HEK293 (cell line): ENCODE measurements at regions not wholly inside any gene's neighbourhood (a gene's known extent, or its start where the extent isn't known, plus 50 kb on each side); places are given as distances from the start of the nearest gene placed in this dataset.

Source experiments
- CTCF ChIA-PET: fragments of 350-600 bp; formaldehyde crosslinking; extraction: SDS; loops from one replicate; lab custom pipeline; 2021; ENCODE audit warnings: antibody characterized with exemption; lab: Yijun Ruan, JAX
- POLR2A ChIA-PET: fragments of 300-600 bp; formaldehyde crosslinking; extraction: SDS; loops from one replicate; lab custom pipeline; 2020; ENCODE audit warnings: antibody characterized with exemption, inconsistent platforms; lab: Yijun Ruan, JAX
- H3K27ac ChIP-seq: fragments of 200-500 bp; sonication (Bioruptor generic); 2 replicates; pipeline ENCODE4 v1.5.1; 2014; ENCODE audit warnings: low read depth, low read length, control low read depth, inconsistent platforms; ENCODE audit errors: extremely low read depth
- H3K36me3 ChIP-seq, 2 experiments: fragments of 200-500 bp in 1 of 2; sonication (Bioruptor generic) in 1 of 2; 1 replicate in 1 of 2; 2 replicates in 1 of 2; pipeline ENCODE4 v1.5.1; 2014 to 2017; ENCODE audit warnings: inconsistent platforms in 2 of 2, low read length in 2 of 2; ENCODE audit not compliant: control insufficient read depth in 2 of 2, insufficient read depth in 1 of 2
- H3K4me1 ChIP-seq: fragments of 200-500 bp; sonication (Bioruptor generic); 2 replicates; pipeline ENCODE4 v1.5.1; 2014; ENCODE audit warnings: mild to moderate bottlenecking, low read length, inconsistent platforms; ENCODE audit not compliant: control insufficient read depth, insufficient read depth
- H3K4me3 ChIP-seq: 2 replicates; pipeline ENCODE4 v1.5.1; 2011; ENCODE audit warnings: low read depth, mild to moderate bottlenecking, control low read depth, low read length, moderate library complexity
- H3K9me3 ChIP-seq: fragments of 200-500 bp; sonication (Bioruptor generic); 2 replicates; pipeline ENCODE4 v1.5.1; 2014; ENCODE audit warnings: low read depth, low read length, inconsistent platforms; ENCODE audit not compliant: control insufficient read depth, insufficient read depth
- HOXC10 ChIP-seq: sonication (generic); formaldehyde crosslinking; IDR thresholded peaks from 2 replicates; pipeline ENCODE4 v1.8.1; 2023; ENCODE audit warnings: mild to moderate bottlenecking, missing genetic modification reagents
- KLF17 ChIP-seq: fragments of 450-650 bp; formaldehyde crosslinking; IDR thresholded peaks from 2 replicates; pipeline ENCODE4 v1.5.1; 2016; ENCODE audit warnings: missing biosample characterization, missing genetic modification characterization
- KLF9 ChIP-seq: fragments of 450-650 bp; formaldehyde crosslinking; IDR thresholded peaks from 2 replicates; pipeline ENCODE4 v1.5.1; 2016; ENCODE audit warnings: missing biosample characterization, missing genetic modification characterization, low read depth
- REPIN1 ChIP-seq: fragments of 450-650 bp; formaldehyde crosslinking; IDR thresholded peaks from 2 replicates; pipeline ENCODE4 v1.5.1; 2017; ENCODE audit warnings: missing biosample characterization, missing genetic modification characterization, low read depth
- ZBTB17 ChIP-seq: fragments of 450-650 bp; formaldehyde crosslinking; IDR thresholded peaks from 2 replicates; pipeline ENCODE4 v1.5.1; 2016; ENCODE audit warnings: missing biosample characterization, missing genetic modification characterization
- ZBTB8A ChIP-seq: fragments of 450-650 bp; formaldehyde crosslinking; IDR thresholded peaks from 2 replicates; pipeline ENCODE4 v1.5.1; 2016; ENCODE audit warnings: missing biosample characterization, missing genetic modification characterization
- ZFHX2 ChIP-seq: fragments of 450-650 bp; formaldehyde crosslinking; conservative IDR thresholded peaks from 2 replicates; pipeline ENCODE4 v1.5.1; 2016; ENCODE audit warnings: missing biosample characterization, missing genetic modification characterization
- ZFP3 ChIP-seq: fragments of 450-650 bp; formaldehyde crosslinking; IDR thresholded peaks from 2 replicates; pipeline ENCODE4 v1.5.1; 2016; ENCODE audit warnings: low read depth, missing biosample characterization, missing genetic modification characterization
- ZNF112 ChIP-seq: fragments of 450-650 bp; formaldehyde crosslinking; IDR thresholded peaks from 2 replicates; pipeline ENCODE4 v1.5.0; 2017; ENCODE audit warnings: missing biosample characterization, missing genetic modification characterization
- ZNF121 ChIP-seq: fragments of 450-650 bp; formaldehyde crosslinking; IDR thresholded peaks from 2 replicates; pipeline ENCODE4 v1.5.1; 2016; ENCODE audit warnings: missing biosample characterization, missing genetic modification characterization
- ZNF248 ChIP-seq: fragments of 450-650 bp; formaldehyde crosslinking; IDR thresholded peaks from 2 replicates; pipeline ENCODE4 v1.5.1; 2017; ENCODE audit warnings: missing biosample characterization, missing genetic modification characterization
- ZNF274 ChIP-seq, 2 experiments: fragments of 200-500 bp in 1 of 2; fragments of 450-650 bp in 1 of 2; sonication (Bioruptor generic) in 1 of 2; formaldehyde crosslinking in 1 of 2; IDR thresholded peaks; 2 replicates each; pipeline versions ENCODE4 v1.5.1 to v1.6.1; 2014 to 2016; ENCODE audit warnings: borderline replicate concordance in 1 of 2, inconsistent platforms in 1 of 2, low read length in 1 of 2, missing biosample characterization in 1 of 2, missing genetic modification characterization in 1 of 2
- ZNF280C ChIP-seq: fragments of 450-650 bp; formaldehyde crosslinking; IDR thresholded peaks from 2 replicates; pipeline ENCODE4 v1.5.1; 2016; ENCODE audit warnings: missing biosample characterization, missing genetic modification characterization
- ZNF311 ChIP-seq: fragments of 450-650 bp; formaldehyde crosslinking; IDR thresholded peaks from 2 replicates; pipeline ENCODE4 v1.5.1; 2017; ENCODE audit warnings: missing biosample characterization, missing genetic modification characterization, borderline replicate concordance
- ZNF341 ChIP-seq: fragments of 450-650 bp; formaldehyde crosslinking; IDR thresholded peaks from 2 replicates; pipeline ENCODE4; 2016; ENCODE audit warnings: low read depth, missing biosample characterization, missing genetic modification characterization
- ZNF398 ChIP-seq: fragments of 450-650 bp; formaldehyde crosslinking; IDR thresholded peaks from 2 replicates; pipeline ENCODE4 v1.5.1; 2017; ENCODE audit warnings: missing biosample characterization, missing genetic modification characterization
- ZNF423 ChIP-seq: fragments of 450-650 bp; formaldehyde crosslinking; IDR thresholded peaks from 2 replicates; pipeline ENCODE4 v1.5.1; 2016; ENCODE audit warnings: missing biosample characterization, missing genetic modification characterization
- ZNF626 ChIP-seq: fragments of 450-650 bp; sonication (Bioruptor Pico); formaldehyde crosslinking; IDR thresholded peaks from 2 replicates; pipeline ENCODE4 v1.5.1; 2018; ENCODE audit warnings: missing biosample characterization, missing genetic modification characterization, inconsistent platforms
- ZNF629 ChIP-seq: fragments of 450-650 bp; formaldehyde crosslinking; IDR thresholded peaks from 2 replicates; pipeline ENCODE4 v1.5.1; 2017; ENCODE audit warnings: missing biosample characterization, missing genetic modification characterization
- ZNF768 ChIP-seq: fragments of 450-650 bp; formaldehyde crosslinking; IDR thresholded peaks from 2 replicates; pipeline ENCODE4 v1.5.1; 2018; ENCODE audit warnings: missing biosample characterization, mild to moderate bottlenecking, missing genetic modification characterization
- ZNF777 ChIP-seq: fragments of 450-650 bp; formaldehyde crosslinking; IDR thresholded peaks from 2 replicates; pipeline ENCODE4 v1.5.1; 2017; ENCODE audit warnings: missing biosample characterization, missing genetic modification characterization, borderline replicate concordance
- ZNF785 ChIP-seq: fragments of 450-650 bp; formaldehyde crosslinking; IDR thresholded peaks from 2 replicates; pipeline ENCODE4 v1.5.1; 2016; ENCODE audit warnings: missing biosample characterization, missing genetic modification characterization

- ChIA-PET POLR2A (no interaction called here), CTCF (interaction anchor here (1.7 kb wide), 1 partner anchor 13 kb away, joined by 4 read pairs; no protein-coding TSS in a partner anchor)
- Histone ChIP-seq H3K36me3 (no peaks in the 10 kb centered on the region), H3K9me3 (no peaks in the 10 kb centered on the region), H3K4me1 (no peaks in the 10 kb centered on the region), H3K27ac (no peak overlapping the region), H3K4me3 (no peak overlapping the region)
- TF ChIP-seq ZNF112 (tag by site-specific recombination), result no peak
- no peak for TF ChIP-seq HOXC10 (CRISPR knock-in tag)
- no peak for TF ChIP-seq ZBTB17
- no peak for TF ChIP-seq ZNF274 (IDR thresholded peaks at IDR 0.05; ENCODE audit: low read length)
- no peak for TF ChIP-seq ZNF274 (tag by site-specific recombination; IDR thresholded peaks at IDR 0.05; ENCODE audit: borderline replicate concordance)
- TF ChIP-seq ZNF626 (tag by site-specific recombination), result no peak
- TF ChIP-seq ZNF629 (tag by site-specific recombination), result no peak
- TF ChIP-seq ZFHX2, result no peak
- TF ChIP-seq ZFP3 (tag by site-specific recombination), result no peak
- no peak for TF ChIP-seq KLF17 (tag by site-specific recombination)
- no peak for TF ChIP-seq ZNF785 (tag by site-specific recombination)
- TF ChIP-seq ZNF280C (tag by site-specific recombination), result no peak
- no peak for TF ChIP-seq KLF9 (tag by site-specific recombination)
- no peak for TF ChIP-seq ZNF311
- no peak for TF ChIP-seq ZNF777 (tag by site-specific recombination)
- TF ChIP-seq ZBTB8A, result no peak
- no peak for TF ChIP-seq ZNF121 (tag by site-specific recombination)
- TF ChIP-seq ZNF248 (tag by site-specific recombination), result no peak
- no peak for TF ChIP-seq ZNF341 (tag by site-specific recombination)
These were observed 945.2 kb upstream of the SLC35B3 start for GRCh38 chr6:9380568-9380967.

- TF ChIP-seq REPIN1 (tag by site-specific recombination), result no peak
- TF ChIP-seq ZNF768 (tag by site-specific recombination), result no peak
- TF ChIP-seq ZNF423, result no peak
- no peak for TF ChIP-seq ZNF398 (tag by site-specific recombination)
- TF ChIP-seq HOXC10 (CRISPR knock-in tag), result no peak
- no peak for TF ChIP-seq ZNF626 (tag by site-specific recombination)
- TF ChIP-seq, all 188 proteins: peak for 0
- no peaks in the 10 kb centered on the region for H3K9me3 ChIP-seq
- no peak overlapping the region for H3K4me3 ChIP-seq
- CTCF ChIA-PET, result interaction anchor here (0.6 to 1.0 kb wide), 2 partner anchors 22 to 31 kb away, joined by 3 read pairs; no protein-coding TSS in a partner anchor
- POLR2A ChIA-PET, result no interaction called here
- H3K36me3 ChIP-seq, result no peaks in the 10 kb centered on the region
- no peaks in the 10 kb centered on the region for H3K4me1 ChIP-seq
- no peak overlapping the region for H3K27ac ChIP-seq
These were observed 938.0 kb upstream of the SLC35B3 start for GRCh38 chr6:9373308-9373707.
